HS-27A (cell line): ENCODE measurements at regions not wholly inside any gene's neighbourhood (a gene's known extent, or its start where the extent isn't known, plus 50 kb on each side); places are given as distances from the start of the nearest gene placed in this dataset.

Experiments used
- DNase-seq: peaks from one replicate; pipeline ENCODE4 v3.0.0-alpha.2; 2012; ENCODE audit warnings: low read depth, missing footprints

DNA sequence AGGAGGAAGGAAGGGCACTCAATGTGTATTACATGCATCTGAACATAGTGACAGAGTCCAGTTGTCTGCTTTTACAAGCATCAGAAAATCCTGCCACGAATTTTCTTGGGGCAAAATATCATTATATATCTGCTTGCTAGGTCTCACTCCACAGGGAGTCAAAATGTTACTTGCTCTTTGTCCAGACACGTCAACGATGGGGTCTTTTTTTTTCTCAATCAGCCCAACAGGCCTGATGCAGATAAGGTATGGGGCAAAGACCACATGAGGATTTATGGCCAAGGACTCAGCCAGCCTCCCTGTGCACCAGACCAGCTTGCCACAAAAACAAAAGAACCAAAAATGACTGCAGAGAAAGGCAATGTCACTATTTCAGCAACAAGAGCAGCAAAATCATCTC is 323.4 kb upstream of the PKDCC start:
- no peak for DNase-seq

DNA sequence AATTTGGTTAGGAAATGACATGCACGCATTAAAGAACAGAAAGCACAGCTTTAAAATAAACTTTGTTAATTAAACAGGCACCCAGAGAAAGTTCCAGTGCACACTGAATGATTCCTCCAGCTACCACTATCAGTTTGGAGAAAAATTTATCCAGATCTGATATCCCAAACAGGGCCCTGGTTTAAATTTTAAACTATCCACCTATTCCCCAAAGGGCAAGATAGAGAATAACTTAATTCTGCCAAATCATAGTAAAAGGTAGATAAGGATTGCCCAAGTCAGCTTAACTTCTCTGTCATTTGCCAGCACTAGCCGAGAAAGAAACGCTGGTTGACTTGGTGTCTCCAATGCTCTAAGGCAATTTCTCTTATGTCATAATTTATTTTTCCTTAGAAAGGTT is 321.9 kb upstream of the PKDCC start:
- DNase-seq: no peak

DNA sequence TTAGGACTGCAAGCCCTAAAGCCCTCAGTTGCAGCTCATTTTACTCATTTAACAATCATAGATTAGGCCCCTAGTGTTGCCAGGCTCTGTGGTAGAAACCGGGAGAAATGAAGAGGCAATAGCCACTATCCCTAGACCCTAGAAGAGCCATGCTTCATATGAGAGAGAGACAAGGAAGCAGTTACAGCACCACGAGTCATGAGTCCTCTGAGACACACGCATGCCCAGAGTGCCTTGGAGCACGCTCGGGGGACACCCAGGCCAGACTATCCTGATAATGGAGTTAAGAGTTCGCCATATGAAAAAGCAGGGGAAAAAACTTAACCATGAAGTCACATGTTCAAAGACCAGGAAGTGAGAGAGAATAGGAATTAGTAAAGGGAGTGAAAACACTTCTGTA is 321.5 kb upstream of the PKDCC start:
- no peak for DNase-seq

DNA sequence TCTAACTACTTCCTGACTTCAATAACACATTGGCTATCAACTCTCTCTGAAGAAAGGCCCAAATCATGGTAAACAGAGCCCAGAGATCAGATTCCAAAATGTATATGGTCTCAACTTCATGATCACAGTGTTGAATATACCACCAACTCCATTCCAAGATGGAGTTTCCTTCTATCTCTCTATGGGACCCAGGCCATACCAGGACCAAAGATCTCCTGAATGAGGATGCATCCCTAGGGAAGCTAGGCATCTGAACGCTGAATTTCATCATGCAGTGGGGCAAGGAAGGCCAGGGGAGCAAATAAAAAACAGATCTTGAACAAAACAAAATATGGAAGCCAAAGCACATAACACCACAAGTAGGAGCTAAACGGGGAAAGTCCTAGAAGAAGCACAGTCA is 320.7 kb upstream of the PKDCC start:
- DNase-seq: no peak

DNA sequence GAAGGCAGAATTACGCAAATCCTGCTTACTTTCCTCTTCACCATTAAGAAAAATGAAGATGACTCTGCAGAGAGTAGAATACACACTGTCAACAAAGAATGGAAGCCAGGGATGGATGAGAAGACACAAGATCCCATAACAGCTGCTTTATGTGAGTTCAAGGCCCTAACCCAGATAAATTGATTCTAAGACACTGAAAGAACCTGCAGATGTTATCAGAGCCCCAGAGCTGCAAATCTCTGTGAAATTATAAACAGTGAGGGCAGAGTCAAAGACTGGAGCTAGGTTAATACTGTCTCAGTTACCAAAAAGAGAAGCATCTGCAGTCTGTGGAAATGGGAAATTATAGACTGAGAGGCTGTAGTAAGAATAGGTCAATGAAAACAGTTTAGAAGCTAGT is 320.1 kb upstream of the PKDCC start:
- no peak for DNase-seq

DNA sequence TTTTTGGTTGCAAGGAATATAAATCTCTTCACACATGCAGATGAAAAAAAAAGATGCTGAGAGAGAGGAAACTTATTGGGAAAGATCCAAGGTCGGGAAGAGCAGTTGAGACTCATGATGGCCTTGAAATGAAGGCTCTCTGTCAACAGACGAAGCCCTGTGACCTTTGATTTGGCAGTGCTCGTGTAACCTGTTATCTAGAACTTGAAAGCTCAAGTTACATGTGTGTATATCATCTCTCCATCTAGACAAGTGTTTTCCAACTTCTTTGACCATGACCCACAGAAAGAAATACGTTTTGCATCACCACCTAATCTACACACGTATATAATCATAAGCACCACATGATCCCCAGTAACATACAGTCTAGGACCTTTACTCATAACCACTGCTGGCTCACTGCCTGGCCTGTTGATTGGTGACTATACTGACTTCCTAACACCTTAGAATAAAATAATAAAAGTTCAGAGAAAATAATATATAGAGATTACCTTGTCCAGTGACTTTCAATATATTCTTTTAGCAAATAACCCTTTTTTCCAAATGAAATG is 319.0 kb upstream of the PKDCC start:
- no peak for DNase-seq

DNA sequence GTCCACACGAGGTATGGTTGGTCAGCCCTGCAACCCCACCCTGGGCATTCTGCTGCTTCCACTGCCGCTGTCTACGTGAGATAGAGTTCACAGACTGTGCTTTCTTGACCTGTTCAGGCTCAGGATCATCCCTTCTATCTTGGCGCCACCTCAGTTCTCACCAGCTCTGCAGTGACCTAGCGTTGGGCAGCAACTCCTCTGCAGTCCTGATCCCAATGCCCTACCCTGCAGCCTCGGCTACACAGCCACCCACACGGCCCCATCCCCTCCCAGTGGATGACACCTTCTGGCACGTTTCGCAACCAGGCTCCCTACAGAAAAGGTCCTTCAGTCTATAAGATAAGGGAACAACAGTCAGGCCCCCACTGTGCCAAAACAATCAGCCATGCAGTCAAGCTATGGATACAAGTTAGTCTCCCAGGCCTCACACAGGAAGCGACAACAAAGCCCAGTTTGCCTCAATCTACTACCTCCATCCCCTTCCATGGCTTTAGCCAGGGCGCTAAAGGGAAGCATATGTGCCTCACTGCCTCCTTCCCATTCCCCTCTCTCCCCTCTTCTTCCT is 317.9 kb upstream of the PKDCC start:
- DNase-seq: no peak

DNA sequence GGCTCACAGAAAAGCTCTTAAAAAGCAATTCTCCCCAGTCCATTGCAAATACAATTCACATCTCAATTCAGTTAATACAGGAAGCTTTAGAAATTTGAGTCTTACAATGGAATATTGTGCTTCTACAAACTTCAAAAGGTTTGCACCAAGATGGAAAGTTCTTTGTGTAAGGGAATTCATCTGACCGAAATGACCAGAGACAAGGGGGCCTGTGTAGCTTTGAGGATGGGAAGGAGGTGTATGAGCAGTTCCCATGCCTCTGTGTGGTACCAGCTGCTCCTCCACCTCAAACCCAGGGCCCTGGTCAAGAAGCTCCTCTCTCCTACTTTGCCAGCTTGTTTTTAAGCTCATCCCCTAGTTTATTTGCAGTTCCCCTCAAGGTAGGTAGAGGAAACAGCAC is 312.8 kb upstream of the PKDCC start:
- DNase-seq: no peak

DNA sequence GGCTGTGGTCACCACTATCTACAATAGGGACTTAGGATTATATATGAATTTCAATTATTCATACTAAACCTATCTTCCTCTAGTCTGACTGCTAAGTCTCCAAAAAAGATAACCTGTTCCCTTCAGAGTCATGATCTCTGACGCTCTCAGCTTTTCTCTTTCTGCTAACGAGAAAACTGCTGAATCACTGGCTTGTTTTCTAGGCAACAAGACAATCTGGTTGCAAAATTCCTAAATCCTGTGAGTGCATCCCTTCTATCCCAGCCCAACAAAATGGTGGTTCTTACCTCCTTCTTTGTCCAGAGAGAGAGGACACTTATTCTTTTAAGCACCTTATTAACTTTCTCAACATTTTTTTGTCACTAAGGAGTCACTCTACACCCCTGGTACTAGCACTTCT is 312.3 kb upstream of the PKDCC start:
- no peak for DNase-seq

DNA sequence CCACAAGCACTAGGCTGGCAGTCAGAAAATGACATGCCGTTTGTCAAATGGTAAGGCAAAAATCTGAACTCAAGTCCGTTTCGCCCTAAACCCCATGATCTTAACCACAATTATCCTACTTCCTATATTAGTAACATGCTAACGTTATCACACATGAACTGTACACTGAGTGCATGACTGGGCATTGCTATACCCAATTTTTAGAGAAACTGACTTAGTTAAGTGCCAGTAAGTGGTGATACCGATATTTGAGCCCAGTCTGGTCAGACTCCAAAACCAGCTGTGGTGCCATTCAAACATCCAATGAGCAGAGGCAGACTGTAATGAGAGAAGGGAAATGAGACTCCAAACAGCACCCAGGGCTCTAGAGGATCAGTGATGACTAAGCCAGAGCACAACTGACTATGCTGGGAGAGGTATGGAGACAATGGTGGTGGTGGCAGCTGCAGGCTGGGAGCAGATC is 311.7 kb upstream of the PKDCC start:
- DNase-seq: no peak

DNA sequence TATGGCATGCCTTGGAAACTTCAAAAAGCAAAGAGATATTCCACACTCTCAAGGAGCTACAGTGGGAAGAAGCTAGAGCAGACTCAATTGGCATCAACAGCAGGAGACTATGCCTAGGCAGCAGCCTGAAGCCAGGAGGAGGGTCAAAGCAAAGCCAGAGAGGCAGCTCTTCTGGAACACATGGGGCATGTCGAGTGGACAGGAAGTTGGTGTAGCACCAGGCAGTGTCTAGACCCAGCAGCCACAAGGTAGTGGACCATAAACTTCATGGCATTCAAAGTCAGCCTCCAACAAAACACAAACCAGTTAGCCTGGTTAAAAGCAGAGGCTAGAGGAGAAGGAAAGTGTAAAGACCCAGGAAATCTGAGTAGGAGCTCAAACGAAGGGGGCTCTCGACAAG is 311.2 kb upstream of the PKDCC start:
- DNase-seq: no peak

DNA sequence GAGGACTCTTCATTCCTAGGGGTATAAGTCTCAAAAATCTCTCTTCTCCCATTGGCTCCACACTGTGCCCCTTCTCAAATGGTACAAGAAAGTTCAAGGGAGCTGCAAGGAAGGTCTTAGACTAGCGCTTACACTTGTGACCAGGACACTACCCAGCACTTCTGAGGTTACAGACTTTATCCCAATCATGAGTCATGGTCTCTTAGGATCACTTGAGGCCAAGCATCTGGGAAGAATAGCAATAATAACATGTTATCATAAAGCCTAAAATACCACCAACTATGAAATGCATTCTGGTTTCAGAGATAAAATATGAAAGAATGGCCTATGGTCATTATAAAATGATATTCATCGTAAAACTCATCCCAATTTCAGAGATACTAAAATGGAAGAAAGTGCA is 309.9 kb upstream of the PKDCC start:
- no peak for DNase-seq

DNA sequence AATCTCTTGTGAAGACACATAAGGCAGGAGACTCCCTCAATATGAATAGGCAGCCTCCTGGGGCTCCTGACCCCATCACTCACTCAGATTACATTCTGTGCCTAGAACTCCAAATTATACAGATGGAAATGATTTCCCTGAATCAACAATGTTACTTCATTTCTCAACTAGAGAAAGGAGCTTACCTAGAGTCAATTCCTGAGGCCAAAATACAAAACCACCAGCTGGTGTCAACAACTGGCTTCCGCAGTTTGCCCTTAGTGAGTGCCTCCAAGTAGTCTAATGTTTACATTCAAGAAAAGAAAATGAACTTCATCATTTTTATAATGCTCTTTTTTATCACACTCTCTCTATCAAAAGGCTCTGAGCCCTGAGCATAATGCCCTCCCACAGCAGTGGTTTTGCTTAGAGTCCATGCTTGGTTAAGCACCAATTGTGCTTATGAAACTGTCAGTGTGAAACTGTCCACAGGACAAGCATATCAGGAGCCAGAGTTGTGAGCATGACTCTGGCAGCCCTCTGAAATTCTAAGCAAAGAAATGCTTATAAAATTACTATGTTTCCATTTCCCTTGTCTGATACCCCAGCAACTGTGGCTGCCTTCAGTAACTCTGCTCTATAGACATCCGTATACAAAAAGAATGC is 305.7 kb upstream of the PKDCC start:
- no peak for DNase-seq

DNA sequence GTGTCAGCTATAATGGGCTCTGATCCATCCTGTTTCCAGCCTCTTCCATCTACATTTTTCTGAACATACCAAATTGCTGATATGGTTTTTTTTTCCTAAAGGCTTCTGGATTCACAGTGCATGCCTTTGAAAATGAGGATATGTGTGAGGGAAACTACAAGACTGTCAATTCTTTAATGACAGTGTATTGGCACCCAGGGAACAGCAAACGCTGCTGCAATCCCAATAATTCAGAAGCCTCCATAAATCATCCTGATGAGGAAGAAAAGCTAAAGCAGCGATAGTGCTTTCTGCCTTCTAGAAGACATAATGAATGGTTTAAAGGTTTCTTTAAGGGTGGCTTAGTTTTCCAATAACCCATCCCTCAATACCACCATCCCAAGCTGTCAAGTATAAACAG is 304.5 kb upstream of the PKDCC start:
- no peak for DNase-seq

DNA sequence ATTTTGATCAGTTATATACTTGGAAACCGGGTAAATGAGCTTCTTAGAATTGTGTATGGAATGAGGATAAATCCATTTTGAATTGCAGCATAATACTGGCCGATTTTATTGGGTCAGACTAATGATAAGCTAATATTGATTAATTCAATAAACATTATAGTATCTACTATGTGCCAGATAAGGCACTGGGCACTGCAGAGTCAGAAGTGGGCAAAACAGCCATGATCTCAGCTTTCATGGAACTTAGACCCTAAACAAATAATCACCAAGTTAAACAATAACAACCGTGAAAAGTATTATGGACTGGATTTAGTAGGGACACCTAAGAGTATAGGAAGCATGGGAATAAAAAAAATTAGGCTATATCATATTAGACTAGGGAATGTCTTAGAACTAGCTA is 297.0 kb upstream of the PKDCC start:
- no peak for DNase-seq

DNA sequence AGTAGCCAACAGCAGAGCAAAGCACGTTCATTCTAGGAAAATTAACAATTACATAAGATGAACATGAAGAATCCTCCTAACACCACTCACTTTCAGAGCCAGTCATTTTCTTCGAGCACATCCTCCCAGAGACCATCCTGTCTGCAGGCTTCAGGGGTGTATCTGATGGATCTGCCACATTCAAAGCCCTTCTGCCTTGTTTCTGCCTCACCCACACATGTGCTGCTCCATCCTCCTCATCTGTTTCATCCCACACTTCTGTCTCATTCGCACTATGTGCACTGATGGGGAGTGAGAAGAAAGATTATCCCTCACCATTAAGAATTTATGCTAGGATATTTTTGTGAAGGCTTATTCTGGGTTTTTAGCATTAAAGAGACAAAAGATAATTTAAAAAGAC is 287.9 kb upstream of the PKDCC start:
- DNase-seq: no peak

DNA sequence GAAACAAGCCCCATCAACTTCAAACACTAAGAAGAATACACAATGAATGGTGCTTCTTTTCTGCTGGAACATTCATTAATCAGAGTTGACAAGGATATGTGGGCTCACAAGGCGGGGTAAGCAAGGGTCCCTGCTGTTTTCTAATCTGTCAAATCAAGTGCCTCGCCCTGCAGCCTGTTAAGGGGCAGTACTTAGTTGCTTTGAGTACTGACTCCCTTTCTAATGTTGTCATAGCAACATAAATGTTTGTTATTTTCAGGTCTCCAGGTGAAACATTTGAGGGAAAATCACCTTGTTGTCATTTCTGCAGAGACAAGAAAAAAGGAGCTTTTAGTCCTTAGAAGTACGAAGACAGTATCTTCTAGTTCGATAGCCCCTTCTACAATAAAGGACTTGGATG is 284.7 kb upstream of the PKDCC start:
- DNase-seq: no peak

DNA sequence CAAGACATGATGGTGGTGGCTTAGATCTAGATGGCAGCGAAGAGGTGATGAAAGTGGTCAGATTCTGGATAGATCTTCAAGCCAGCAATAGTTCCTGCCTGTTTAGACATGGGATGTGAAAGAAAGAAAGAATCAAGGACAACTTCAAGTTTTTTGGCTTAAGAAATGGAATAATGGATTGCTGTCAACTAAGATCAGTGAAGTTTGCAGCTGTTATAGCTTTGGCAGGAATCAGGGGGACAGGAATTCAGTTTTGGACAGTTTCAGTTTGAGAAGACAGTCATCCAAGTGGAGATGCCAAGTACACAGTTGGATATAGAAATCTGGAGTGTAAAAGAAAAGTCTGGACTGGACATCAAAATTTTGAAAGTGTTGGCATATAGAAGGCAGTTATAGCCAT is 283.7 kb upstream of the PKDCC start:
- DNase-seq: no peak

DNA sequence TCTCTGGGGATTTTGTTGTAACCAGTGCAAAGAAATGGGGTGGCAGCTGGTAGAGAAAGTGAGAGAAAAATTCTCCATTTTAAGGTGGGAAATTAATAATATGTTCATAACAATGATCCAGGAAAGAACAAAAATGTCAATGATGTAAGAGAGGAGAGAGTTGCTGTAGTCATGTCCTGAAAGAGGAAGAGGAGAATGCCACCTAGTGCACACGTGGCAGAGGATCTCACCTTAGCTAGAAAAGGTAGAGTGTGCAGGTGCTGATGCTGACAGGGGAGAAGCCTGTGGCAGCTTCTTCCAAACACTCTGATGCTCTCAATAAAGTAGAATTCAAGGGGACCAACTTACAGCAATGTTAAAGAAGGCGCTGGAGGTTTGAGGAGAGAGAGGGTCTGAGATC is 282.9 kb upstream of the PKDCC start:
- no peak for DNase-seq

DNA sequence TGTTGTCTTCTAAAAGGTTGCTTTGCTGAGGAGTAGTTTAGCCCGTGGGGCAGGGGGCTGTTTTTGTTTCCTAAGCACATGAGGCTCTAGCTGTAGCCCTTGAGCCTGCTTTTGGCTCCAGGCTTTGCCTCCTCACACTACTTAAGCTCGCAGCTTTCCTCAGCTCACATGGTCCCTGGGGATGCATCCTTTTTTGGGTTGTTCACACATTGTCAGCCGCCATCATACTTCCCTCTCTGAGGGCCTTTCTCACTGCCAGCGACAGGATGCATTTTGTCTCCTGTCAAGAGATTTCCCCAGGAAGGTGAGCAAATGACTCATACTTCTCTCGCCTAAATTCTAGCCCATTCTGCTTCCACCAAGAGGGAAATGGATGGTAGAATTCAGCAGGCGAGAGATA is 279.5 kb upstream of the PKDCC start:
- DNase-seq: no peak

DNA sequence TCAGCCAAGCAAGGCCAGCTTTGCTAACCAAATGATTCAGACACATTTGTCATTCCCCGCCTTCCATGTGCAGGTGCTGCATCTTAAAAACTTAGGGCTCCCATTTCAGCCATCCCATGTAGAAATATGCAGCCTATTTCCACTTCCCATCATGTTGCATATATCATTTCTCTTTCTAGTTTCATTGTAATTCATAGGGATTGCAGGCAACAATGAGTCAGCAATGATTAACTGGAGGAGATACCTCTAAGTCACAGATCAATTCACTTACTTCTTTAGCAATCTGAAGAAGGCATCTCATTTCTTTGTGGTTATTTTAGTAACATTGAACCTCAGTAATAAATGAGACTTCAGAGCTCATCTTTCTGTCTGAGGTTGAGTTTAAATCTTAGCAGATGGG is 276.1 kb upstream of the PKDCC start:
- DNase-seq: no peak

DNA sequence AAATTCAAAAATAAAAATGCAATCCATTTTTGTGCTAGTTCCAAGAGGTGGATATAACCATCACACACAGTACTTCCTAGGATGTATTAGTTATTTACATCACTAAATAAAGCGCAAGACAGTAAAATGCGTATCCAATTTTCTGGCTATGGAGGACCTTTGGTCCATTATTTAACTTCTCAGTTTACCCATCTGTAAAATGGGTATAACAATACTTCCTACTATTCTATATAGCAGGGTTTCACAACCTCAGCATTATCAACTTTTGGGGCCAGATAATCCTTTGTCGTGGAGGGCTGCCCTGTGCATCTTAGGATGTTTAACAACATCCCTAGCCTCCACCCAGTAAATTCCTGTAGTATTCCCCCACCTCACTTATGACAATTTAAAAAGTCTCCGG is 275.1 kb upstream of the PKDCC start:
- DNase-seq: no peak

DNA sequence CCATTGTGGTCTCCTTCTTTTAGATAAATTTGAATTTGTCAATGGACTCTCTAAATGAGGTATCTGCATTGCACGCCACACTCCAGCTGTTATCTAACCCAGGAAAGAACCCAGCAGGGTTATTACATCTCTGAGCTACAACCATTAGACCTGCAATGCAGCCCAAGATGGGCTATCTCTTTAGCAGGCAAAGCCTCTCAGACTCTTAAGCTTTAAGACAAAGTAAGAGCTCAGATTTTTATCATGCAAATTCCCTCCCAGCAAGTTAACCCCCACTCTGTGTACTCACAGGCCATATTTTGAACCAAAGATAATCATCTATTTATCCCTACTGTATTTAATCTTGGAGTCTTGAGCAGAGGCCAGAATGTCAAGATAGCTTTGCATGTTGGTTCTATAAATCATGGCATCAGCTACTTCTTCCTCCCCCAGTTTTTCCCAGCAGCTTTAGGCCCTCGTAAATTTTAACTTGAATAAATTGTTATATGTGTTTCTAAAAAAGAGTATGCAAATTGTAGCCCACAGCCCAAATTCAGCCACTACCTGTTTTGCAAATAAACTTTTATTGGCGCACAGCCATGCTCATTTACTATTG is 273.7 kb upstream of the PKDCC start:
- DNase-seq: no peak
